Fibroblast of mammary gland (primary cell): ENCODE measurements at regions not wholly inside any gene's neighbourhood (a gene's known extent, or its start where the extent isn't known, plus 50 kb on each side); places are given as distances from the start of the nearest gene placed in this dataset.

Source experiments
- DNase-seq: peaks from one replicate; pipeline ENCODE4 v3.0.0-alpha.2; 2010; ENCODE audit warnings: low read depth
- H3K4me3 ChIP-seq: 2 replicates; pipeline ENCODE4 v1.5.1; 2011; ENCODE audit warnings: low read depth, mild to moderate bottlenecking, low read length, moderate library complexity; ENCODE audit not compliant: control insufficient read depth
- TF ChIP-seq, protein P1 (sequence below): conservative IDR thresholded peaks from 2 replicates; pipeline ENCODE4 v1.5.1; 2011; ENCODE audit warnings: low read depth, low read length, inconsistent platforms; ENCODE audit not compliant: control insufficient read depth, insufficient read depth

DNA sequence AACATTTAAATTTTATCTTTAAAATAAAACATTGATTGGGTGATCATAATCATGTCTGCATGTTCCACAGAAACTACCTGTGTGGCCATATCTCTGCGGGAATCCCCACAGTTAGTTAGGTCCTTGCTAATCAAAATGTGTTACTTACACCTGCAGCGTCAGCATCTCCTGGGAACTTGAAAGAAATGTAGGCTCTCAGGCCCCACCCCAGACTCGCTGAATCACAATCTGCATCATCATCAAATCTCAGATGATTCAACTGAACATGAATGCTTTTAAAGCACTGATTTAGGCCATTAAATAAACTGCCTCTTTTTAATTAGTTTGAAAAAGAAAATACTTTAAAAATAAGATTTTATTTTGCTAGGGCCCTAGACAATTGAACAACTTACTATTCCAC lies 577.8 kb downstream of the PYDC2 start:
- TF ChIP-seq, protein P1, sequence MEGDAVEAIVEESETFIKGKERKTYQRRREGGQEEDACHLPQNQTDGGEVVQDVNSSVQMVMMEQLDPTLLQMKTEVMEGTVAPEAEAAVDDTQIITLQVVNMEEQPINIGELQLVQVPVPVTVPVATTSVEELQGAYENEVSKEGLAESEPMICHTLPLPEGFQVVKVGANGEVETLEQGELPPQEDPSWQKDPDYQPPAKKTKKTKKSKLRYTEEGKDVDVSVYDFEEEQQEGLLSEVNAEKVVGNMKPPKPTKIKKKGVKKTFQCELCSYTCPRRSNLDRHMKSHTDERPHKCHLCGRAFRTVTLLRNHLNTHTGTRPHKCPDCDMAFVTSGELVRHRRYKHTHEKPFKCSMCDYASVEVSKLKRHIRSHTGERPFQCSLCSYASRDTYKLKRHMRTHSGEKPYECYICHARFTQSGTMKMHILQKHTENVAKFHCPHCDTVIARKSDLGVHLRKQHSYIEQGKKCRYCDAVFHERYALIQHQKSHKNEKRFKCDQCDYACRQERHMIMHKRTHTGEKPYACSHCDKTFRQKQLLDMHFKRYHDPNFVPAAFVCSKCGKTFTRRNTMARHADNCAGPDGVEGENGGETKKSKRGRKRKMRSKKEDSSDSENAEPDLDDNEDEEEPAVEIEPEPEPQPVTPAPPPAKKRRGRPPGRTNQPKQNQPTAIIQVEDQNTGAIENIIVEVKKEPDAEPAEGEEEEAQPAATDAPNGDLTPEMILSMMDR, result no peak
- H3K4me3 ChIP-seq, result no peak overlapping the region
- peak; percentile 30 for DNase-seq

DNA sequence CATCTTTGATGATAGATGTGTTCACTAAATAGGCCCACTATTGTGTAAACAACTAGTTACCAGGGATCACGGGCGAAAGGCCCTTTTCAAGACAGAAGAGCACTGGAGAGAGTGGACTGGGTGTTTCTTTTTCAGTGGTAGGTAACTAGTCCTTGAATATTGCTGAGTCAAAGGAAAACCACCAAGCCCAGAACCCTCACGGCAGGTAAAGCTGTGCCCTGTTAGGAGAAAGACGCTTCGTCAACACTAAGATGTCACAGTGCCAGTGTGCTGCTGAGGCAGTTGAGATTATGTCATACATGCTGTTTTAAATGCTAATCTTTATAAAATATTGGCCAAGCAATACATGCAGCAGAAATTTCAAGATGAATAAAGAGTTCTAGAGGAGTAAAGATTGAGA lies 578.6 kb downstream of the PYDC2 start:
- no peak for DNase-seq
- no peak overlapping the region for H3K4me3 ChIP-seq
- TF ChIP-seq, protein P1, result no peak

DNA sequence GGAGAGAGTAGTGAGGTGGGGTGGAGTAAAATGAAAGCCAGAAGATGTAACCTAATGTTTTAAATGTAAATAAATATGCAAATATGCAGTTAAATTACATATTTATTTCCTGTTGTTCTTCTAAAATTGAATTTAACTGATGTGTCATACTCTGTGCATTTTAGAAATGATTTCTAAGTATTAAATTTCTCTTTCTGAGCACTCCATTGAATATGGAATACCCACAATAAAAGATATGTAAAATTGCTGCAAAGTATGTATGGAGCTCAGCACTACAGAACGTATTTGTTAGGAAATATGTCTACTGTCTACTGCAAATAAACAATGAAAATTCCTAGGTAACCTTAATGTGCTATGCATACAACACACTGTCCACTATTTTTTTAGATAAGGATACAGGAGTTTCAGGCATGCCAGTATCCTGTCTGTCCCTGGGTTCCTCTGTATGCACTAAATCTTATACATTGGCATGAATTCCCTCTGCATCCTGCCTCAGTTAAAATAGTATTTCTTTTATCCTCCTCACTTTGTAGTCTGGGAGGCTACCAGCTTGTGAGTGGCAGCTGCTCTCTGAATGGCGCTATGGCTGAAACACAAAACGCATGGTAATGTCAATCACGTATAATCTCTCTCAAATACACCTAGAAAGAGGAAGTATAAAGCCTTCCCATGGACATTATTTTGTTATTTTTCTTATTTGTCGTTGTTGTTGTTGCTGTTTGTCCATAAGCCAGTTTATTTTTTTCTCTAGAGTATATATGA lies 579.5 kb downstream of the PYDC2 start:
- no peak overlapping the region for H3K4me3 ChIP-seq
- DNase-seq, result no peak
- TF ChIP-seq, protein P1, result no peak

DNA sequence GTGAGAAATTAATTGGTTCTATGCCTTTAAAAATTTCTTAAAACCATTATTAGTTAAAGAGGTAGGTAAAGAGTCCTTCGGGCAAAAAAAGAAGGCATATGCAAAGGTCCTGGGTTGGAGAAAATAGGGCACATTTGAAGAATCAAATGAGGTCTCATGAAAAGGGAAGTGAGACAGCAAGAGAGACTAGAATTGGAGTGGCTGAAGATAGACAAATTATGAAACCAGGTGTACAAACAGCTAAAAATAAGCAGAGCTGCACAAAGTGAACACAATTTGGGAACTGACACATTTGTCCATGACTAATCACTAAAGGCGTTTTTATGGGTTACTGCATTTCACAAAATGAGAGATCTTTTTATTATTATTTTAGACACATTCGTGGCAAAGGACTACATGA lies 581.2 kb downstream of the PYDC2 start:
- no peak for DNase-seq
- H3K4me3 ChIP-seq, result no peak overlapping the region
- TF ChIP-seq, protein P1, result no peak

DNA sequence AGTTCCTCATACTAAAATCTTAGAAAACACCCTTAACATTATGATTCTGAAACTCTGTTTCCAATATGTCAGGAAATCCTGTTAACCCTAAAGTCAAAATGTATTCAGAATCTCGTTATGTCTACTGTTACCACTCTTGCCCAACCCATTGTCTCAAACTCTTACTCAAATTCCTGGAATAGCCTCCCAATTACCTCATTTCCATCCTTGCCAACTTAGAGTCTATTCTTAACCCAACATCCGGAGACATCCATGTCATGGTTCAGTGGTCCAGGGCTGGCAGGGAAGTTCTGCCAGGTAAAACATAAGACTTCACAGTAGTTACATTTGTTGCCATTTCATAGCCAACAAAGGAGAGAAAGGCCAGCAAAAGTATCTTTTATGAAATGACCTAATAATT lies 593.9 kb downstream of the PYDC2 start:
- no peak overlapping the region for H3K4me3 ChIP-seq
- DNase-seq, result peak; percentile 2
- TF ChIP-seq, protein P1, result no peak

DNA sequence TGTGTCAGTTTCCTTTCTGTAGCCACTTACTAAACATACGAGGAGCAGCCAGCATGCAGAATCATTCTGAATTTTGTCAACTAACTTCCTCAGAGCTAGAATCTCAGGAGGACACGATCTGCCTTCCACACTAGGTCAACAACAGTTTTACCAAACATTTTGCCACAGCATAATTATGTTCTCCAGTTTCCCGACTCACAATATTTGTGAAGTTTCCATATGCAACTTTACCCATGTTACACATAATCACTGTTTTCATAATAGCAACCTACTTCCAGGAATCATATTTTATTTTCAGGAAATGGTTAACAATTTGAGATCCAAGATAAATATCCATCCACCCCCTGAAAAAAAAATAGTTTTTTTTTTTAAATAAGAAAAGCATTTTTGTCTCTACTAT lies 595.0 kb downstream of the PYDC2 start:
- DNase-seq, result no peak
- TF ChIP-seq, protein P1, result no peak
- H3K4me3 ChIP-seq, result no peak overlapping the region
